Ishikawa (cell line): ENCODE measurements at regions not wholly inside any gene's neighbourhood (a gene's known extent, or its start where the extent isn't known, plus 50 kb on each side); places are given as distances from the start of the nearest gene placed in this dataset.

Source experiments
- CEBPB ChIP-seq: IDR thresholded peaks from 2 replicates; pipeline ENCODE4 v1.6.1; 2012
- CREB1 ChIP-seq: IDR thresholded peaks from 2 replicates; pipeline ENCODE4 v1.6.1; 2012; ENCODE audit warnings: low read depth
- EGR1 ChIP-seq: IDR thresholded peaks from 2 replicates; pipeline ENCODE4 v1.6.1; 2012
- EP300 ChIP-seq: IDR thresholded peaks from 2 replicates; pipeline ENCODE4 v1.6.1; 2012; ENCODE audit warnings: borderline replicate concordance
- MAX ChIP-seq: IDR thresholded peaks from 2 replicates; pipeline ENCODE4 v1.6.1; 2012
- NFIC ChIP-seq: IDR thresholded peaks from 2 replicates; pipeline ENCODE4 v1.6.1; 2012
- RAD21 ChIP-seq: IDR thresholded peaks from 2 replicates; pipeline ENCODE4 v1.6.1; 2012; ENCODE audit warnings: low read depth
- REST ChIP-seq: IDR thresholded peaks from 2 replicates; pipeline ENCODE4 v1.6.1; 2012; ENCODE audit warnings: low read depth, mild to moderate bottlenecking
- TAF1 ChIP-seq: IDR thresholded peaks from 2 replicates; pipeline ENCODE4 v1.6.1; 2012; ENCODE audit warnings: low read depth, mild to moderate bottlenecking
- USF1 ChIP-seq: IDR thresholded peaks from 2 replicates; pipeline ENCODE4 v1.6.1; 2012
- YY1 ChIP-seq: IDR thresholded peaks from 2 replicates; pipeline ENCODE4 v1.6.1; 2012; ENCODE audit warnings: low read depth
- ZBTB7A ChIP-seq: IDR thresholded peaks from 2 replicates; pipeline ENCODE4 v1.6.1; 2012; ENCODE audit warnings: low read depth

DNA sequence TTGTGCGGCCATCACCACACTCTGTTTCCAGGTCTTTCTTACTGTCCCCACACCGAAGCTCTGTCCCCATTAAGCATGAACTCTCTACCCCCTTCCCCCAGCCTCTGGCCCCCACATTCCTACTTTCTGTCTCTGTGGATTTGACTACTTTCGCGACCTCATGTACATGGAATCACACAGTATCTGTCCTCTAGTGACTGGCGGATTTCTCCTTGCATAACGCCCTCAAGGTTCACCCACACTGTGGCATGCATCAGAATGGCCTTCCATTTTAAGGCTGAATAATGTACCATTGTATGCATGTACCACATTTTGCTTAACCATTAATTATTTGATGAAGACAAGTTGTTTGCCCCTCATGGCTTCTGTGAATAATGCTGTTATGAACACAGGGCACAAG, 467.6 kb upstream of the HS6ST1 start:
- no peak for TF ChIP-seq EP300
- no peak for TF ChIP-seq USF1
- TF ChIP-seq RAD21, result no peak
- TF ChIP-seq ZBTB7A, result no peak
- TF ChIP-seq TAF1, result no peak
- no peak for TF ChIP-seq MAX
- no peak for TF ChIP-seq REST
- no peak for TF ChIP-seq CREB1
- TF ChIP-seq CEBPB, result no peak
- TF ChIP-seq NFIC, result no peak
- TF ChIP-seq EGR1, result no peak
- TF ChIP-seq YY1, result no peak
